Natural killer cell (primary cell): ENCODE measurements at regions not wholly inside any gene's neighbourhood (a gene's known extent, or its start where the extent isn't known, plus 50 kb on each side); places are given as distances from the start of the nearest gene placed in this dataset.

ENCODE experiments used
- ATAC-seq, 3 donors: fragments of 150-1000 bp in 2 of 3; fragments of 200-7000 bp in 1 of 3; cut with Tn5 transposase; 1 replicate in 1 of 3; 2 replicates in 2 of 3; pipeline ENCODE4 v1.10.0; 2021; ENCODE audit warnings: mild to moderate bottlenecking in 2 of 3, moderate library complexity in 2 of 3
- DNase-seq, 2 donors: peaks; one replicate each; pipeline versions ENCODE4 v3.0.0 to v3.0.0-alpha.2; 2013 to 2021; ENCODE audit warnings: mixed read lengths in 1 of 2
- H3K27ac ChIP-seq: one replicate; pipeline ENCODE4 v1.5.1; 2013; ENCODE audit warnings: mild to moderate bottlenecking, low read length
- H3K27me3 ChIP-seq: one replicate; pipeline ENCODE4 v1.6.1; 2013; ENCODE audit warnings: low read length; ENCODE audit not compliant: control insufficient read depth, insufficient read depth
- H3K36me3 ChIP-seq: one replicate; pipeline ENCODE4 v1.6.1; 2013; ENCODE audit warnings: low read length; ENCODE audit not compliant: control insufficient read depth, insufficient read depth
- H3K4me1 ChIP-seq: one replicate; pipeline ENCODE4 v1.6.1; 2013; ENCODE audit warnings: low read length; ENCODE audit not compliant: control insufficient read depth, insufficient read depth
- H3K4me3 ChIP-seq: one replicate; pipeline ENCODE4 v1.5.1; 2013; ENCODE audit warnings: low read length
- H3K9me3 ChIP-seq: one replicate; pipeline ENCODE4 v1.6.1; 2013; ENCODE audit warnings: low read length; ENCODE audit not compliant: control insufficient read depth, insufficient read depth
- H3K27ac Mint-ChIP-seq, 2 donors: one replicate each; pipeline ENCODE4 v1.8.0; 2022; ENCODE audit warnings: mild to moderate bottlenecking in 2 of 2, mixed read lengths in 2 of 2, moderate library complexity in 1 of 2
- H3K27me3 Mint-ChIP-seq, 2 donors: one replicate each; pipeline ENCODE4 v1.8.0; 2022; ENCODE audit warnings: low read depth in 2 of 2, mixed read lengths in 2 of 2
- H3K36me3 Mint-ChIP-seq: one replicate; pipeline ENCODE4 v1.8.0; 2022; ENCODE audit warnings: mixed read lengths
- H3K4me1 Mint-ChIP-seq, 2 donors: one replicate each; pipeline ENCODE4 v1.8.0; 2022; ENCODE audit warnings: mixed read lengths in 2 of 2
- H3K4me3 Mint-ChIP-seq: one replicate; pipeline ENCODE4 v1.8.0; 2022; ENCODE audit warnings: mild to moderate bottlenecking, moderate library complexity, mixed read lengths
- H3K9me3 Mint-ChIP-seq, 2 donors: one replicate each; pipeline ENCODE4 v1.8.0; 2022; ENCODE audit warnings: mixed read lengths in 2 of 2
- CTCF ChIP-seq: fragments of 200-600 bp; IDR thresholded peaks from one replicate; pipeline ENCODE4 v1.8.0; 2022; ENCODE audit warnings: antibody characterized with exemption
- WGBS: methylation state at CpG from one replicate; pipeline ENCODE4 v1.1.7; 2013; ENCODE audit warnings: missing lambda C conversion rate; ENCODE audit not compliant: insufficient coverage; 5-methylcytosine and 5-hydroxymethylcytosine counted together
- intact Hi-C: fragments of 100-400 bp; cut with micrococcal nuclease; formaldehyde crosslinking; loops from one replicate; pipeline ENCODE4 v1.14.2; 2022

- no peaks in the 10 kb centered on the region for H3K36me3 Mint-ChIP-seq
- no peaks in the 10 kb centered on the region for H3K27me3 Mint-ChIP-seq
- H3K27me3 ChIP-seq = no peaks in the 10 kb centered on the region
- intact Hi-C loops = no loop called here
- peaks cover 6 to 11% of the 10 kb centered on the region in 2 donors for H3K9me3 Mint-ChIP-seq
- no peaks in the 10 kb centered on the region for H3K9me3 ChIP-seq
- no peaks in the 10 kb centered on the region for H3K36me3 ChIP-seq
- no peaks in the 10 kb centered on the region for H3K4me1 Mint-ChIP-seq
- no peak overlapping the region for H3K4me3 Mint-ChIP-seq
- no peak for TF ChIP-seq CTCF
- H3K4me1 ChIP-seq = no peaks in the 10 kb centered on the region
- H3K4me3 ChIP-seq = no peak overlapping the region
- ATAC-seq (no peak), DNase-seq (no peak)
- H3K27ac ChIP-seq = no peak overlapping the region
- H3K27ac Mint-ChIP-seq = no peak overlapping the region
- WGBS = 54% methylated on average over 5 of the region's 5 CpGs
Measured at GRCh38 chr7:10138087-10138854, 835.4 kb upstream of the PHF14 start.

- DNase-seq = no peak
- intact Hi-C loops = no loop called here
- Mint-ChIP-seq H3K4me3 (no peak overlapping the region), H3K27me3 (no peaks in the 10 kb centered on the region), H3K27ac (no peak overlapping the region), H3K36me3 (no peaks in the 10 kb centered on the region), H3K4me1 (no peaks in the 10 kb centered on the region), H3K9me3 (peaks cover 3 to 10% of the 10 kb centered on the region in 2 donors)
- H3K4me3 ChIP-seq = no peak overlapping the region
- WGBS = 70% methylated on average over 1 of the region's 2 CpGs
- no peak overlapping the region for H3K27ac ChIP-seq
- TF ChIP-seq CTCF = no peak
- no peaks in the 10 kb centered on the region for H3K36me3 ChIP-seq
- no peaks in the 10 kb centered on the region for H3K9me3 ChIP-seq
- H3K27me3 ChIP-seq = no peaks in the 10 kb centered on the region
- H3K4me1 ChIP-seq = no peaks in the 10 kb centered on the region
- ATAC-seq = no peak
Measured at GRCh38 chr7:10146271-10146670, 827.4 kb upstream of the PHF14 start.

GRCh38 chr7:10156972-10157371, 816.7 kb upstream of the PHF14 start:
- Histone ChIP-seq H3K27ac (no peak overlapping the region), H3K27me3 (no peaks in the 10 kb centered on the region), H3K4me1 (no peaks in the 10 kb centered on the region), H3K36me3 (no peaks in the 10 kb centered on the region), H3K9me3 (no peaks in the 10 kb centered on the region), H3K4me3 (no peak overlapping the region)
- H3K4me1 Mint-ChIP-seq = no peaks in the 10 kb centered on the region
- no peak for DNase-seq
- no peaks in the 10 kb centered on the region for H3K36me3 Mint-ChIP-seq
- H3K4me3 Mint-ChIP-seq = no peak overlapping the region
- H3K9me3 Mint-ChIP-seq = peaks cover 10 to 14% of the 10 kb centered on the region in 2 donors
- intact Hi-C loops = no loop called here
- no peak for TF ChIP-seq CTCF
- no peak overlapping the region for H3K27ac Mint-ChIP-seq
- WGBS = 81% methylated on average over 1 of the region's 2 CpGs
- ATAC-seq = no peak
- H3K27me3 Mint-ChIP-seq = no peaks in the 10 kb centered on the region

- Histone ChIP-seq H3K9me3 (no peaks in the 10 kb centered on the region), H3K27me3 (no peaks in the 10 kb centered on the region), H3K4me1 (no peaks in the 10 kb centered on the region), H3K36me3 (no peaks in the 10 kb centered on the region), H3K4me3 (no peak overlapping the region), H3K27ac (no peak overlapping the region)
- Mint-ChIP-seq H3K9me3 (peaks cover 13% of the 10 kb centered on the region in 2 donors), H3K27ac (no peak overlapping the region), H3K27me3 (no peaks in the 10 kb centered on the region), H3K4me1 (no peaks in the 10 kb centered on the region), H3K4me3 (no peak overlapping the region), H3K36me3 (no peaks in the 10 kb centered on the region)
- TF ChIP-seq CTCF = no peak
- no peak for ATAC-seq
- intact Hi-C loops = no loop called here
- no peak for DNase-seq
- WGBS = 58% methylated on average over 1 of the region's 2 CpGs
Measured at GRCh38 chr7:10181996-10182395, 791.7 kb upstream of the PHF14 start.
